HepG2 (cell line): ENCODE measurements at regions not wholly inside any gene's neighbourhood (a gene's known extent, or its start where the extent isn't known, plus 50 kb on each side); places are given as distances from the start of the nearest gene placed in this dataset.

Experiments
- ATAC-seq: fragments of 200-7000 bp; cut with Tn5 transposase; 3 replicates; pipeline ENCODE4 v1.9.1; 2020; ENCODE audit warnings: mild to moderate bottlenecking, moderate library complexity
- BruUV-seq: library from RNA; stranded (reverse); fragments of 400-500 nt; replicated peaks from 2 replicates; lab custom pipeline; 2021; lab: Mats Ljungman, UMichigan
- CTCF ChIA-PET: fragments of 300-600 bp; formaldehyde crosslinking; extraction: SDS; loops from one replicate; lab custom pipeline; 2021; ENCODE audit warnings: low total read pairs, inconsistent platforms, low intra/inter-chr PET ratio; lab: Yijun Ruan, JAX
- POLR2A ChIA-PET: fragments of 350-600 bp; sonication (Branson Sonifier 250); formaldehyde crosslinking; loops from one replicate; lab custom pipeline; 2020; ENCODE audit warnings: antibody characterized with exemption, inconsistent platforms; lab: Yijun Ruan, JAX
- DNase-seq: peaks from one replicate; pipeline ENCODE4 v3.0.0-alpha.2; 2015; ENCODE audit warnings: low spot score
- FAIRE-seq: peaks from 3 replicates; lab custom pipeline; 2011; peaks lifted over from hg19 to GRCh38; lab: Jason Lieb, UNC
- H2AFZ ChIP-seq: one replicate; pipeline ENCODE4 v1.6.1; 2011; ENCODE audit warnings: low read length, inconsistent platforms
- H3K27ac ChIP-seq: fragments of 300-600 bp; 3 replicates; pipeline ENCODE4 v1.8.0; 2011; ENCODE audit warnings: mixed run types, mild to moderate bottlenecking, mixed read lengths, low read length, inconsistent platforms; ENCODE audit not compliant: insufficient read depth; ENCODE audit errors: extremely low read length
- H3K27me3 ChIP-seq, 2 experiments: fragments of 200-600 bp in 1 of 2; 2 replicates in 1 of 2; 3 replicates in 1 of 2; pipeline versions ENCODE4 v1.6.0 to v1.8.0; 2011; ENCODE audit warnings: low read length in 2 of 2, mild to moderate bottlenecking in 2 of 2, moderate library complexity in 2 of 2, inconsistent platforms in 1 of 2; ENCODE audit not compliant: insufficient read depth in 2 of 2, control insufficient read depth in 1 of 2
- H3K36me3 ChIP-seq, 2 experiments: fragments of 200-600 bp in 1 of 2; replicated peaks in 1 of 2; 2 replicates in 1 of 2; 3 replicates in 1 of 2; pipeline versions ENCODE4 v1.5.1 to v1.8.0; 2011; ENCODE audit warnings: low read length in 2 of 2, inconsistent platforms in 1 of 2; ENCODE audit not compliant: insufficient read depth in 2 of 2, control insufficient read depth in 1 of 2
- H3K4me1 ChIP-seq: 2 replicates; pipeline ENCODE4 v1.5.1; 2012; ENCODE audit warnings: low read length, inconsistent platforms; ENCODE audit not compliant: insufficient read depth
- H3K4me2 ChIP-seq: 2 replicates; pipeline ENCODE4 v1.6.0; 2011; ENCODE audit warnings: low read depth, low read length, inconsistent platforms
- H3K4me3 ChIP-seq, 3 experiments: fragments of 200-600 bp in 1 of 3; sonication (generic), shearing (Covaris generic) in 1 of 3; replicated peaks in 1 of 3; 2 replicates each; pipeline ENCODE4 v1.5.1; 2011 to 2016; ENCODE audit warnings: low read length in 3 of 3, inconsistent platforms in 2 of 3, low read depth in 2 of 3, mild to moderate bottlenecking in 2 of 3, control low read depth in 1 of 3, mixed read lengths in 1 of 3; ENCODE audit not compliant: insufficient read depth in 1 of 3
- H3K79me2 ChIP-seq: one replicate; pipeline ENCODE4 v1.6.1; 2011; ENCODE audit warnings: low read length, inconsistent platforms; ENCODE audit not compliant: insufficient read depth
- H3K9ac ChIP-seq: 2 replicates; pipeline ENCODE4 v1.6.0; 2011; ENCODE audit warnings: mild to moderate bottlenecking, low read depth, low read length, inconsistent platforms; ENCODE audit not compliant: insufficient read depth
- H3K9me3 ChIP-seq: 2 replicates; pipeline ENCODE4 v1.5.1; 2012; ENCODE audit warnings: mild to moderate bottlenecking, low read length
- H4K20me1 ChIP-seq: 2 replicates; pipeline ENCODE4 v1.6.0; 2011; ENCODE audit warnings: inconsistent platforms, mild to moderate bottlenecking, low read length, moderate library complexity; ENCODE audit not compliant: insufficient read depth
- BATF2 ChIP-seq: sonication (generic); formaldehyde crosslinking; IDR thresholded peaks from 2 replicates; pipeline ENCODE4 v1.8.0; 2022; ENCODE audit warnings: mild to moderate bottlenecking, missing genetic modification reagents, moderate library complexity
- CREB3 ChIP-seq: sonication (generic); formaldehyde crosslinking; IDR thresholded peaks from 2 replicates; pipeline ENCODE4 v1.5.0; 2020; ENCODE audit warnings: missing genetic modification reagents
- DR1 ChIP-seq: sonication (generic); formaldehyde crosslinking; IDR thresholded peaks from 2 replicates; pipeline ENCODE4 v1.8.0; 2021; ENCODE audit warnings: mild to moderate bottlenecking, missing genetic modification reagents, inconsistent platforms
- IRX3 ChIP-seq: sonication (generic); formaldehyde crosslinking; IDR thresholded peaks from 2 replicates; pipeline ENCODE4 v1.8.1; 2023; ENCODE audit warnings: mild to moderate bottlenecking, low read depth, missing genetic modification reagents, borderline replicate concordance
- NFRKB ChIP-seq: fragments of 450-650 bp; IDR thresholded peaks from 2 replicates; pipeline ENCODE4 v1.6.1; 2017
- NR2C2 ChIP-seq: sonication (generic); formaldehyde crosslinking; IDR thresholded peaks from 2 replicates; pipeline ENCODE4 v1.4.0; 2020; ENCODE audit warnings: missing genetic modification reagents, mild to moderate bottlenecking, moderate library complexity, borderline replicate concordance
- PLSCR1 ChIP-seq: sonication (generic); formaldehyde crosslinking; IDR thresholded peaks from 2 replicates; pipeline ENCODE4 v1.5.0; 2020; ENCODE audit warnings: missing genetic modification reagents, mild to moderate bottlenecking, borderline replicate concordance
- ZBTB49 ChIP-seq: sonication (generic); formaldehyde crosslinking; IDR thresholded peaks from 2 replicates; pipeline ENCODE4 v1.4.0; 2020; ENCODE audit warnings: missing genetic modification reagents, borderline replicate concordance
- ZNF329 ChIP-seq: sonication (generic); formaldehyde crosslinking; IDR thresholded peaks from 2 replicates; pipeline ENCODE4 v1.9.0; 2021; ENCODE audit warnings: low read depth, mild to moderate bottlenecking, missing genetic modification reagents
- ZNF784 ChIP-seq: sonication (generic); formaldehyde crosslinking; IDR thresholded peaks from 2 replicates; pipeline ENCODE4 v1.5.1; 2020; ENCODE audit warnings: missing genetic modification reagents, mild to moderate bottlenecking, borderline replicate concordance
- ZNF879 ChIP-seq: sonication (generic); formaldehyde crosslinking; IDR thresholded peaks from 2 replicates; pipeline ENCODE4 v1.8.1; 2023; ENCODE audit warnings: missing genetic modification reagents
- WGBS: methylation state at CpG from one replicate; pipeline ENCODE4 v1.1.6; 2017; ENCODE audit warnings: low lambda C conversion rate; 5-methylcytosine and 5-hydroxymethylcytosine counted together
- in situ Hi-C: cut with HindIII; loops from 2 replicates; pipeline ENCODE4 v1.10.0; 2017; ENCODE audit warnings: low pct_unique_long_range_greater_than_20kb; ENCODE audit not compliant: extremely low pct_ligation_motif_present
- intact Hi-C: fragments of 100-400 bp; cut with micrococcal nuclease; formaldehyde crosslinking; loops from one replicate; pipeline ENCODE4 v1.10.0; 2022; ENCODE audit not compliant: unreplicated experiment

- no TSS peak for BruUV-seq
- H2AFZ ChIP-seq = no peak overlapping the region
- TF ChIP-seq IRX3 (CRISPR knock-in tag) (no peak), NR2C2 (CRISPR knock-in tag) (no peak), ZNF329 (CRISPR knock-in tag) (no peak), DR1 (CRISPR knock-in tag) (no peak)
- no peaks in the 10 kb centered on the region for H3K79me2 ChIP-seq
- H4K20me1 ChIP-seq = no peaks in the 10 kb centered on the region
- in situ Hi-C loops (no loop called here), intact Hi-C loops (no loop called here)
- no peak overlapping the region for H3K4me3 ChIP-seq
- H3K4me2 ChIP-seq = no peak overlapping the region
- CTCF ChIA-PET = no interaction called here
- no peaks in the 10 kb centered on the region for H3K36me3 ChIP-seq
- no peaks in the 10 kb centered on the region for H3K27me3 ChIP-seq
- H3K27ac ChIP-seq = no peak overlapping the region
- 0% methylated on average over 1 of the region's 1 CpG for WGBS
- FAIRE-seq (no peak), ATAC-seq (no peak), DNase-seq (no peak)
- no peak overlapping the region for H3K9ac ChIP-seq
- no peaks in the 10 kb centered on the region for H3K9me3 ChIP-seq
- POLR2A ChIA-PET = no interaction called here
- no peaks in the 10 kb centered on the region for H3K4me1 ChIP-seq
Observed at GRCh38 chr5:111914966-111915636, 158.1 kb upstream of the NREP start.

GRCh38 chr5:111902436-111902835 lies 145.4 kb upstream of the NREP start:
- Histone ChIP-seq H4K20me1 (no peaks in the 10 kb centered on the region), H3K9me3 (no peaks in the 10 kb centered on the region), H3K36me3 (no peaks in the 10 kb centered on the region), H3K27ac (no peak overlapping the region), H3K27me3 (no peaks in the 10 kb centered on the region), H3K79me2 (no peaks in the 10 kb centered on the region), H3K4me1 (no peaks in the 10 kb centered on the region), H3K4me3 (no peak overlapping the region), H3K9ac (no peak overlapping the region), H3K4me2 (no peak overlapping the region), H2AFZ (no peak overlapping the region)
- FAIRE-seq = no peak
- intact Hi-C loops (no loop called here), in situ Hi-C loops (no loop called here)
- ChIA-PET POLR2A (no interaction called here), CTCF (no interaction called here)
- 1% methylated on average over 5 of the region's 5 CpGs for WGBS
- no TSS peak for BruUV-seq
- no peak for ATAC-seq
- DNase-seq = no peak
- TF ChIP-seq ZNF879 (no peak), ZBTB49 (no peak), CREB3 (CRISPR knock-in tag) (no peak), BATF2 (CRISPR knock-in tag) (no peak), NFRKB (no peak), ZNF784 (CRISPR knock-in tag) (no peak), PLSCR1 (CRISPR knock-in tag) (no peak)
